Osteoblast (primary cell): ENCODE measurements at regions not wholly inside any gene's neighbourhood (a gene's known extent, or its start where the extent isn't known, plus 50 kb on each side); places are given as distances from the start of the nearest gene placed in this dataset.

Source experiments
- DNase-seq: peaks from one replicate; pipeline ENCODE4 v3.0.0; 2011; ENCODE audit warnings: low spot score, mixed read lengths; ENCODE audit not compliant: insufficient read length; ENCODE audit errors: missing footprints
- H2AFZ ChIP-seq: 2 replicates; pipeline ENCODE4 v1.6.0; 2011; ENCODE audit warnings: mild to moderate bottlenecking, low read length
- H3K27ac ChIP-seq: 2 replicates; pipeline ENCODE4 v1.5.1; 2011; ENCODE audit warnings: mild to moderate bottlenecking, low read depth, low read length, moderate library complexity
- H3K27me3 ChIP-seq: 2 replicates; pipeline ENCODE4 v1.6.0; 2012; ENCODE audit warnings: mild to moderate bottlenecking, control low read depth, inconsistent platforms, low read length, moderate library complexity; ENCODE audit not compliant: insufficient read depth
- H3K36me3 ChIP-seq: 2 replicates; pipeline ENCODE4 v1.5.1; 2011; ENCODE audit warnings: mild to moderate bottlenecking, low read length, control low read depth, moderate library complexity; ENCODE audit not compliant: insufficient read depth
- H3K4me1 ChIP-seq: 2 replicates; pipeline ENCODE4 v1.5.1; 2011; ENCODE audit warnings: mild to moderate bottlenecking, low read length, control low read depth, moderate library complexity; ENCODE audit not compliant: insufficient read depth
- H3K4me2 ChIP-seq: 2 replicates; pipeline ENCODE4 v1.6.0; 2011; ENCODE audit warnings: mild to moderate bottlenecking, low read length; ENCODE audit not compliant: insufficient read depth
- H3K4me3 ChIP-seq: fragments of 200-600 bp; sonication (generic); 3 replicates; pipeline ENCODE4 v1.5.1; 2012; ENCODE audit warnings: mild to moderate bottlenecking, low read length, inconsistent platforms; ENCODE audit not compliant: insufficient read depth
- H3K79me2 ChIP-seq: 2 replicates; pipeline ENCODE4 v1.6.0; 2012; ENCODE audit warnings: mild to moderate bottlenecking, low read length, control low read depth, inconsistent platforms; ENCODE audit not compliant: insufficient read depth
- H3K9me3 ChIP-seq: 2 replicates; pipeline ENCODE4 v1.5.1; 2011; ENCODE audit warnings: low read depth, low read length, control low read depth
- H4K20me1 ChIP-seq: 2 replicates; pipeline ENCODE4 v1.6.0; 2012; ENCODE audit warnings: mild to moderate bottlenecking, low read length, control low read depth; ENCODE audit not compliant: insufficient read depth
- TF ChIP-seq, protein P1 (sequence below): IDR thresholded peaks from 2 replicates; pipeline ENCODE4 v1.5.1; 2011; ENCODE audit warnings: mild to moderate bottlenecking, low read depth, low read length, moderate library complexity; ENCODE audit errors: extremely low read depth

DNA sequence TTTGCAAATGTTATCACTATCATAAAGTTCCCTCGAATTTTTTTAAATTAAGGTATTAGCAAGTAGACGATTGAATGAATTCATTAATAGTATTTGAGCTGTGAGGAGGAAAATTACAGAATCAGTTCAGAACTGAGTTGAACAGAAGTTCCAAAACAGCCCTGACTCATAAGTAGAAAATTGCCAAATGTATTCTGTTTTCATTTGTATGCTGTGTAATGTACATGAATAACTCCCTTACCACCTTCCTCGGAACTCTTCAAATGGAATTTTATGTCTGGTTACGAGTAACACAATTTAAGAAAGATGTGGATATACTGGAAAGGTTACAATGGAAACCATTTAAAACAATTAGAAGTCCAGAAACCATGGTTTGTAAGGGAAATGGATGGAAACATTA is 283.3 kb upstream of the FAR2 start:
- DNase-seq: no peak

DNA sequence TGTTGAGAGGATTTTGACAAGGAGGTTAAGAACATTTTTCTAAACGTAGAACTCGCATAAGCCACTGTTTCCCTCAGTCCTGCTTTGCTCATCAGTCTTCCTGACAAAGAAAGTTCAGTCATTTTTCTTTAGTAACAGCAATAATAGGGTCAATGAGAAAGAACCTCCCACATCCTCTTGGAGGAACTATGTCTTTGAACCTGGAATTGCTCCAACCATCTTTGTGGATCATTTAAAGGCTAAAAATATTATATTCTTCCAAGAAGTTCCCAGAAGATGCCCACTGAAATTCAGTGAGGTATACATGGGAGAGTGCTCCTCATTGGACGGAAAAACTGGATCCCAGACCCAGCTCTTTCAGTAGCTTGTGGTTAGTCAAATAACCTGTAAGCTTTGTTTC is 282.8 kb upstream of the FAR2 start:
- Histone ChIP-seq H3K36me3 (no peaks in the 10 kb centered on the region), H3K27ac (no peak overlapping the region), H3K4me1 (no peaks in the 10 kb centered on the region), H3K9me3 (no peaks in the 10 kb centered on the region), H3K27me3 (no peaks in the 10 kb centered on the region), H3K4me3 (no peak overlapping the region), H3K79me2 (no peaks in the 10 kb centered on the region), H2AFZ (no peak overlapping the region), H4K20me1 (no peaks in the 10 kb centered on the region), H3K4me2 (no peak overlapping the region)
- DNase-seq: no peak
- TF ChIP-seq, protein P1, sequence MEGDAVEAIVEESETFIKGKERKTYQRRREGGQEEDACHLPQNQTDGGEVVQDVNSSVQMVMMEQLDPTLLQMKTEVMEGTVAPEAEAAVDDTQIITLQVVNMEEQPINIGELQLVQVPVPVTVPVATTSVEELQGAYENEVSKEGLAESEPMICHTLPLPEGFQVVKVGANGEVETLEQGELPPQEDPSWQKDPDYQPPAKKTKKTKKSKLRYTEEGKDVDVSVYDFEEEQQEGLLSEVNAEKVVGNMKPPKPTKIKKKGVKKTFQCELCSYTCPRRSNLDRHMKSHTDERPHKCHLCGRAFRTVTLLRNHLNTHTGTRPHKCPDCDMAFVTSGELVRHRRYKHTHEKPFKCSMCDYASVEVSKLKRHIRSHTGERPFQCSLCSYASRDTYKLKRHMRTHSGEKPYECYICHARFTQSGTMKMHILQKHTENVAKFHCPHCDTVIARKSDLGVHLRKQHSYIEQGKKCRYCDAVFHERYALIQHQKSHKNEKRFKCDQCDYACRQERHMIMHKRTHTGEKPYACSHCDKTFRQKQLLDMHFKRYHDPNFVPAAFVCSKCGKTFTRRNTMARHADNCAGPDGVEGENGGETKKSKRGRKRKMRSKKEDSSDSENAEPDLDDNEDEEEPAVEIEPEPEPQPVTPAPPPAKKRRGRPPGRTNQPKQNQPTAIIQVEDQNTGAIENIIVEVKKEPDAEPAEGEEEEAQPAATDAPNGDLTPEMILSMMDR: no peak

More for the DNA sequence above, 283.3 kb upstream of the FAR2 start:
- Histone ChIP-seq H3K79me2 (no peaks in the 10 kb centered on the region), H2AFZ (no peak overlapping the region), H4K20me1 (no peaks in the 10 kb centered on the region), H3K36me3 (no peaks in the 10 kb centered on the region), H3K4me2 (no peak overlapping the region), H3K27me3 (no peaks in the 10 kb centered on the region), H3K9me3 (no peaks in the 10 kb centered on the region), H3K4me3 (no peak overlapping the region), H3K4me1 (no peaks in the 10 kb centered on the region), H3K27ac (no peak overlapping the region)
- TF ChIP-seq, protein P1: no peak

DNA sequence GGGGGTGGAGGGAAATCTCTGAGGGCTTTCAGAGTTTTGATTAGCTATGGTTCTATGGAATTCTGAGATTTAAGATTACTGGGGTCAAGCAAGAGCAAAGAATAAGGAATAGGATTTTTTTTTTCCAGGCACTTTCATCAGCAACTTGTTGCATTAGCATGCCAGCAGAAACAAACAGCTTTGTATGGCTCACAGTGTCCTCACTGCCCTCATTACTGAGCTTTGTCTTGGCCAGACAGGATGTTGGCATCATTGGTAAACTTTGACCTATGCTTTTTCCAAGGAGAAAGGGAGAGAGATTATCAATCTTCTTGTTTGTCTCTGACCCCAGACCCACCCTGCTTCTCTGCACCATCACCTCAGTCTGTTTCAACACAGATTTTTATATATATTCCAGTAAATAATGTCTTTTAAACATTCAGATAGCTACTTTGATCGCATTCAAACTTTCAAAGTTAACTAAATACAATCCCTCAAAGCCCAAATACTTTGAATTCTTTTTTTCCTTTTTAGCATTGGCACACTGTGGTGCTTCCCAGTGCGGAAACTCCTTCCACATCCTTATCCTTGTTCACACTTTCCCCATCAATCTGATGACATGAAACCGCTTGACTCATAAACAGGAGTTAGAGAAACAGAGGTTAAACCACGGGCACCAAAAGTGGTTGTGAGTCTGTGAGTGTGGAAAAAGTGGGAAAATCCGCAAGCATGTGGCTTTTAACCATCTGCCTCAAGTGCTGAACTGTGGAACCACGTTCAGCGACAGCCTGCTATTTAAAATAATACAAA is 282.2 kb upstream of the FAR2 start:
- Histone ChIP-seq H3K36me3 (no peaks in the 10 kb centered on the region), H3K27me3 (no peaks in the 10 kb centered on the region), H4K20me1 (no peaks in the 10 kb centered on the region), H3K9me3 (no peaks in the 10 kb centered on the region), H3K4me1 (no peaks in the 10 kb centered on the region), H3K4me2 (no peak overlapping the region), H3K27ac (no peak overlapping the region), H3K4me3 (no peak overlapping the region), H3K79me2 (no peaks in the 10 kb centered on the region), H2AFZ (no peak overlapping the region)
- TF ChIP-seq, protein P1: no peak
- DNase-seq: peak; percentile 18

DNA sequence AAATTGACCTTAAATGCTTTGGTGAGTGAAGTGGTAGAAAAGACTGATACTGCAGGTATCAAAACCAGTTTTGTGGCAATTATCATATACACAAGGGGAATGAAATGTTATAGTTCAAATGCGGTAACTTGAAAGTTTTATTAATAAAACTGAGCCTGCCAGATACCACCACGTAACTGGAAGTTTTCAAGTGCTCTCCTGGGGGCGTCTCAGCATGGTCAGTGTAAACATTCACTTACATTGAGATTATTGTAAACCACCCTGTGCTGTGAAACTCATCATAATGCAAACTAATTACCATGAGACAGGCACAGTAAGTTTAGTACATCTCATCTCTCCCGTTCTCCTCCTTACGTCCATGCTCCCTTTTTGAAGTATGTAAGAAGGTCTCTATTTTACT is 280.7 kb upstream of the FAR2 start:
- Histone ChIP-seq H3K4me1 (no peaks in the 10 kb centered on the region), H3K79me2 (no peaks in the 10 kb centered on the region), H3K27ac (no peak overlapping the region), H3K27me3 (no peaks in the 10 kb centered on the region), H3K4me2 (no peak overlapping the region), H4K20me1 (no peaks in the 10 kb centered on the region), H3K4me3 (no peak overlapping the region), H3K36me3 (no peaks in the 10 kb centered on the region), H3K9me3 (no peaks in the 10 kb centered on the region), H2AFZ (no peak overlapping the region)
- peak; percentile 27 for DNase-seq
- TF ChIP-seq, protein P1: no peak
